H1 (cell line): ENCODE measurements at regions not wholly inside any gene's neighbourhood (a gene's known extent, or its start where the extent isn't known, plus 50 kb on each side); places are given as distances from the start of the nearest gene placed in this dataset.

Experiments
- CTCF ChIA-PET: fragments of 300-600 bp; sonication (Branson Sonifier 250); formaldehyde crosslinking; loops from one replicate; lab custom pipeline; 2021; ENCODE audit not compliant: partially characterized antibody; lab: Charles Lee
- POLR2A ChIA-PET: fragments of 300-600 bp; sonication (Branson Sonifier 250); formaldehyde crosslinking; loops from one replicate; lab custom pipeline; 2021; ENCODE audit warnings: inconsistent platforms; ENCODE audit not compliant: partially characterized antibody; lab: Charles Lee
- DNase-seq, 2 experiments: peaks; one replicate each; pipeline versions ENCODE4 v3.0.0 to v3.0.0-alpha.2; 2010 to 2022; ENCODE audit warnings: low spot score in 2 of 2, low read depth in 1 of 2, mixed read lengths in 1 of 2
- FAIRE-seq: peaks from 2 replicates; lab custom pipeline; 2011; peaks lifted over from hg19 to GRCh38; lab: Jason Lieb, UNC
- H2AFZ ChIP-seq: 2 replicates; pipeline ENCODE4 v1.8.1; 2012; ENCODE audit warnings: low read length, inconsistent platforms
- H2AK5ac ChIP-seq: 2 replicates; pipeline ENCODE4 v1.6.1; 2013; ENCODE audit warnings: low read depth, low read length
- H2BK120ac ChIP-seq: replicated peaks from 2 replicates; pipeline ENCODE3; 2013; ENCODE audit warnings: low read depth, low read length, inconsistent platforms
- H2BK12ac ChIP-seq: 2 replicates; pipeline ENCODE4 v1.6.1; 2013; ENCODE audit warnings: low read depth, low read length
- H2BK15ac ChIP-seq: 2 replicates; pipeline ENCODE4 v1.6.1; 2013; ENCODE audit warnings: low read length
- H2BK20ac ChIP-seq: 2 replicates; pipeline ENCODE4 v1.6.1; 2013; ENCODE audit warnings: low read length
- H2BK5ac ChIP-seq: 2 replicates; pipeline ENCODE4 v1.6.1; 2013; ENCODE audit warnings: low read depth, low read length
- H3K14ac ChIP-seq: 2 replicates; pipeline ENCODE4 v1.6.1; 2013; ENCODE audit warnings: inconsistent platforms; ENCODE audit not compliant: insufficient read length
- H3K18ac ChIP-seq: 2 replicates; pipeline ENCODE4 v1.6.1; 2013; ENCODE audit warnings: low read length; ENCODE audit errors: extremely low read depth
- H3K23ac ChIP-seq: 2 replicates; pipeline ENCODE4 v1.6.1; 2013; ENCODE audit warnings: inconsistent platforms; ENCODE audit not compliant: insufficient read length
- H3K23me2 ChIP-seq: 2 replicates; pipeline ENCODE4 v1.6.1; 2013; ENCODE audit warnings: low read depth, low read length
- H3K27ac ChIP-seq: 2 replicates; pipeline ENCODE4 v1.6.1; 2011; ENCODE audit warnings: low read depth, low read length, inconsistent platforms
- H3K27me3 ChIP-seq, 4 experiments: replicated peaks in 1 of 4; 1 replicate in 1 of 4; 2 replicates in 3 of 4; pipeline versions ENCODE4 v1.6.1 to v1.8.1; 2011 to 2013; ENCODE audit warnings: low read length in 3 of 4, mild to moderate bottlenecking in 3 of 4, inconsistent platforms in 2 of 4, mixed read lengths in 2 of 4, moderate library complexity in 1 of 4; ENCODE audit not compliant: control insufficient read depth in 3 of 4, insufficient read depth in 3 of 4; ENCODE audit errors: extremely low read depth in 1 of 4
- H3K36me3 ChIP-seq, 4 experiments: 2 replicates each; pipeline versions ENCODE4 v1.6.1 to v1.8.1; 2011 to 2013; ENCODE audit warnings: mild to moderate bottlenecking in 4 of 4, low read length in 3 of 4, moderate library complexity in 2 of 4, control low read depth in 1 of 4, inconsistent platforms in 1 of 4; ENCODE audit not compliant: insufficient read depth in 4 of 4, control insufficient read depth in 2 of 4
- H3K4ac ChIP-seq: replicated peaks from 2 replicates; pipeline ENCODE3; 2013; ENCODE audit warnings: low read length, low read depth, mixed read lengths, inconsistent platforms; ENCODE audit not compliant: insufficient read length
- H3K4me1 ChIP-seq, 4 experiments: replicated peaks in 1 of 4; 1 replicate in 1 of 4; 2 replicates in 3 of 4; pipeline versions ENCODE4 v1.6.1 to v1.8.1; 2011 to 2013; ENCODE audit warnings: low read length in 3 of 4, inconsistent platforms in 2 of 4, mixed read lengths in 1 of 4; ENCODE audit not compliant: insufficient read depth in 4 of 4, control insufficient read depth in 3 of 4
- H3K4me2 ChIP-seq, 2 experiments: 2 replicates each; pipeline versions ENCODE4 v1.6.1 to v1.8.1; 2011 to 2013; ENCODE audit warnings: low read depth in 2 of 2, low read length in 2 of 2, control low read depth in 1 of 2, inconsistent platforms in 1 of 2, mild to moderate bottlenecking in 1 of 2; ENCODE audit not compliant: insufficient read depth in 1 of 2
- H3K4me3 ChIP-seq, 4 experiments: fragments of 200-600, 300-600 bp in 1 of 4; sonication (generic), shearing (Covaris generic), sonication (Bioruptor Twin) in 1 of 4; 2 replicates each; pipeline versions ENCODE4 v1.5.1 to v1.8.1; 2011 to 2016; ENCODE audit warnings: low read length in 4 of 4, low read depth in 3 of 4, control low read depth in 2 of 4, inconsistent platforms in 2 of 4, mild to moderate bottlenecking in 2 of 4, mixed read lengths in 1 of 4, moderate library complexity in 1 of 4; ENCODE audit not compliant: insufficient read depth in 2 of 4; ENCODE audit errors: extremely low read depth in 1 of 4
- H3K56ac ChIP-seq: replicated peaks from 2 replicates; pipeline ENCODE3; 2013; ENCODE audit warnings: low read depth, mild to moderate bottlenecking, mixed read lengths, low read length, inconsistent platforms; ENCODE audit not compliant: insufficient read length
- H3K79me1 ChIP-seq: 2 replicates; pipeline ENCODE4 v1.6.1; 2013; ENCODE audit warnings: low read depth, low read length, control low read depth
- H3K79me2 ChIP-seq, 2 experiments: 2 replicates each; pipeline versions ENCODE4 v1.6.1 to v1.8.1; 2012 to 2013; ENCODE audit warnings: low read length in 2 of 2, mild to moderate bottlenecking in 2 of 2, inconsistent platforms in 1 of 2; ENCODE audit not compliant: insufficient read depth in 2 of 2, control insufficient read depth in 1 of 2
- H3K9ac ChIP-seq, 4 experiments: replicated peaks in 1 of 4; 1 replicate in 1 of 4; 2 replicates in 3 of 4; pipeline versions ENCODE4 v1.6.1 to v1.8.1; 2011 to 2013; ENCODE audit warnings: low read depth in 3 of 4, low read length in 3 of 4, control low read depth in 2 of 4, mild to moderate bottlenecking in 2 of 4, moderate library complexity in 2 of 4, inconsistent platforms in 1 of 4; ENCODE audit errors: extremely low read depth in 1 of 4
- H3K9me3 ChIP-seq, 2 experiments: 2 replicates each; pipeline versions ENCODE4 v1.6.1 to v1.8.1; 2012 to 2013; ENCODE audit warnings: mild to moderate bottlenecking in 2 of 2, moderate library complexity in 2 of 2, control low read depth in 1 of 2, inconsistent platforms in 1 of 2, low read depth in 1 of 2, low read length in 1 of 2, mixed read lengths in 1 of 2; ENCODE audit not compliant: insufficient read depth in 2 of 2
- H4K20me1 ChIP-seq, 2 experiments: replicated peaks in 1 of 2; 2 replicates each; pipeline versions ENCODE3 to v1.8.1; 2011 to 2013; ENCODE audit warnings: inconsistent platforms in 2 of 2, low read length in 2 of 2, mild to moderate bottlenecking in 1 of 2; ENCODE audit not compliant: insufficient read depth in 2 of 2, control insufficient read depth in 1 of 2
- H4K5ac ChIP-seq: 2 replicates; pipeline ENCODE4 v1.6.1; 2013; ENCODE audit warnings: low read length, low read depth, mixed read lengths, inconsistent platforms; ENCODE audit not compliant: insufficient read length
- H4K8ac ChIP-seq: 2 replicates; pipeline ENCODE4 v1.8.0; 2013; ENCODE audit warnings: mild to moderate bottlenecking, moderate library complexity, low read length, inconsistent platforms; ENCODE audit not compliant: insufficient read depth; ENCODE audit errors: extremely low read depth
- H4K91ac ChIP-seq: replicated peaks from 2 replicates; pipeline ENCODE3; 2013; ENCODE audit warnings: low read length, mixed read lengths, inconsistent platforms; ENCODE audit not compliant: insufficient read length
- BACH1 ChIP-seq: IDR thresholded peaks from 2 replicates; pipeline ENCODE4 v1.6.1; 2012; ENCODE audit warnings: low read length, improper control_type of control experiment
- KDM5A ChIP-seq: fragments of 200-600 bp; IDR thresholded peaks from 2 replicates; pipeline ENCODE4 v1.7.1; 2012; ENCODE audit warnings: mild to moderate bottlenecking, low read length, inconsistent platforms, mixed read lengths
- SIRT6 ChIP-seq: IDR thresholded peaks from one replicate; pipeline ENCODE4 v1.7.1; 2012; ENCODE audit warnings: low read length, inconsistent platforms
- SP1 ChIP-seq: IDR thresholded peaks from 2 replicates; pipeline ENCODE4 v1.6.1; 2011; ENCODE audit warnings: low read depth, low read length
- TEAD4 ChIP-seq: IDR thresholded peaks from 2 replicates; pipeline ENCODE4 v1.6.1; 2012; ENCODE audit warnings: low read depth, low read length, inconsistent platforms, mixed read lengths
- YY1 ChIP-seq: IDR thresholded peaks from 2 replicates; pipeline ENCODE4 v1.6.1; 2011; ENCODE audit warnings: low read depth, mild to moderate bottlenecking, low read length
- WGBS, 2 experiments: shearing (Covaris generic) in 1 of 2; methylation state at CpG; one replicate each; pipeline versions ENCODE4 v1.1.6 to v1.1.7; 2013 to 2015; ENCODE audit warnings: low lambda C conversion rate in 2 of 2, mixed read lengths in 2 of 2, inconsistent platforms in 1 of 2, low coverage in 1 of 2, missing lambda C conversion rate in 1 of 2; ENCODE audit not compliant: insufficient replicate concordance in 2 of 2, insufficient coverage in 1 of 2, insufficient read length in 1 of 2; ENCODE audit errors: extremely low coverage in 1 of 2, missing lambda C conversion rate in 1 of 2; 5-methylcytosine and 5-hydroxymethylcytosine counted together

- Histone ChIP-seq H3K23ac (no peak overlapping the region), H3K23me2 (no peaks in the 10 kb centered on the region), H3K18ac (no peak overlapping the region), H4K20me1 (no peaks in the 10 kb centered on the region), H3K56ac (no peak overlapping the region), H2BK20ac (no peak overlapping the region), H3K4me1 (no peaks in the 10 kb centered on the region), H4K5ac (no peak overlapping the region), H3K14ac (no peak overlapping the region), H3K4ac (no peak overlapping the region), H3K79me2 (no peaks in the 10 kb centered on the region), H3K27me3 (no peaks in the 10 kb centered on the region), H2AK5ac (no peak overlapping the region), H3K4me3 (no peak overlapping the region), H3K27ac (no peak overlapping the region), H2BK120ac (no peak overlapping the region), H3K9me3 (no peaks in the 10 kb centered on the region; a peak in 1 of 4 replicates), H3K79me1 (no peaks in the 10 kb centered on the region), H2BK12ac (no peak overlapping the region), H3K36me3 (no peaks in the 10 kb centered on the region), H2BK5ac (no peak overlapping the region), H4K91ac (no peak overlapping the region), H2BK15ac (no peak overlapping the region), H3K4me2 (no peak overlapping the region), H2AFZ (no peak overlapping the region), H4K8ac (no peak overlapping the region), H3K9ac (no peak overlapping the region)
- no peak for DNase-seq
- WGBS, 2 experiments: 98% methylated on average over 2 of the region's 2 CpGs; no CpG with 5 or more reads in 1 of the 2 experiments
- ChIA-PET CTCF (no interaction called here), POLR2A (no interaction called here)
- TF ChIP-seq SIRT6 (no peak), TEAD4 (no peak), BACH1 (no peak), KDM5A (no peak), YY1 (no peak), SP1 (no peak)
- no peak for FAIRE-seq
These were observed 928.5 kb downstream of the DNAJB9 start for GRCh38 chr7:109498131-109498530.
